ENCODE measurements at regions not wholly inside any gene's neighbourhood (a gene's known extent, or its start where the extent isn't known, plus 50 kb on each side); places are given as distances from the start of the nearest gene placed in this dataset.
"Not testable (repeated sequence)": the region's sequence is repeated elsewhere in the genome, so short reads cannot be mapped to it uniquely, and the experiment has no call there.

DNA sequence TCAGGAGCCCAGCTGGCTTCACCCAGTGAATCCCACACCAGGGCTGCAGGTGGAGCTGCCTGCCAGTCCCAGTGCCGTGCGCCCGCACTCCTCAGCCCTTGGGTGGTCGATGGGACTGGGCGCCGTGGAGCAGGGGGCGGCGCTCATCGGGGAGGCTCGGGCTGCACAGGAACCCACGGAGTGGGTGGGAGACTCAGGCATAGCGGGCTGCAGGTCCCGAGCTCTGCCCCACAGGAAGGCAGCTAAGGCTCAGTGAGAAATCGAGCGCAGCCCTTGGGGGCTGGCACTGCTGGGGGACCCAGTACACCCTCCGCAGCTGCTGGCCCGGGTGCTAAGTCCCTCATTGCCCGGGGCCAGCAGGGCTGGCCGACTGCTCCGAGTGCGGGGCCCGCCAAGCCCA lies 1908.8 kb downstream of the ARAP2 start:
- not testable (repeated sequence) for H3K4me1 Mint-ChIP-seq, H3K27ac Mint-ChIP-seq

DNA sequence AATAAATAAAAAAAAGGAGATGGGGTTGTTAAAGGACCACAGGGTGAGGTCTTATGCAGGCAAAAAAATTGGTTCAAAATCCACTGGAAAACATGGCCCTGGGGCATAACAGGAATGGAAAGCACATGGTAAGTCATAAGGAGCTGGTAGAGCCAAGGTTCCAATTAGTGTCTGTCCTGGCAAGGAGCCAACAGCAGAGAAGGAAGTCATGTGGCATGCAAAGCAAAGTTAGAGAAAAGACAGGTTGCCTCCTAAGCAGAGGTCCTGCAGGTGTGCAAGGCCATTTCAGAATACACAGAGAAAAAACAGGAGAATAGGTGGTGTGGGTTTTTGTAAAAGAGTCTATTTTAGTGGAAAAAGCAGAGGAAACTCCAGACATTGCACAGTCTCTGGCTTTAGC lies 1881.7 kb downstream of the ARAP2 start:
- Mint-ChIP-seq H3K27me3 (no peaks in the 10 kb centered on the region), H3K4me3 (no peak overlapping the region), H3K36me3 (ENCODE audit: low read depth) (no peaks in the 10 kb centered on the region), H3K9me3 (ENCODE audit: low read depth) (peaks cover 6% of the 10 kb centered on the region), H3K27ac (no peak overlapping the region), H3K4me1 (no peaks in the 10 kb centered on the region)
- ATAC-seq (no peak), DNase-seq (no peak)
- ChIA-PET CTCF (no interaction called here), POLR2A (no interaction called here)
- intact Hi-C loops (cut with DNase I, micrococcal nuclease), result no loop called here

More for the DNA sequence above, 1908.8 kb downstream of the ARAP2 start:
- H3K27me3 Mint-ChIP-seq; H3K4me3 Mint-ChIP-seq; intact Hi-C loops (cut with DNase I, micrococcal nuclease); CTCF ChIA-PET; POLR2A ChIA-PET; ATAC-seq; DNase-seq; H3K36me3 Mint-ChIP-seq (ENCODE audit: low read depth); H3K9me3 Mint-ChIP-seq (ENCODE audit: low read depth): not testable (repeated sequence)

DNA sequence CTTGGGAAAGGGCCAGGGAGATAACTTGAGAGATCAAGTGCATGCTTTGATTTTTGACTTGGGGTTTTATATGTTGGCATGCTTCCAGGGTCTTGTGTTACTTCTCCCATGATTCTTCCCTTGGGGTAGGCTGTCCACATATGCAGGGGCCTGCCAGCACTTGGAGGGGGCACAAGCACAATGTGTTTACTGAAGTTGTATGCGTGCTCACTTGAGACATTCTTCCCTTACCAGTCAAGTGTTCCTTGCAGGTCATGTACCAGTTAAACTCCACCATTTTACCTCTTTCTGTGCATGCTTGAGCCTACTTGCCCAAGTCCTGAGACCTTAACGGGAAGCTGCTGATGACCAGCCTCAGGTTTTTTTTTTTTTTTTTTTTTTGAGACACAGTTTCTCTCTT lies 1880.5 kb downstream of the ARAP2 start:
- no peak for ATAC-seq

DNA sequence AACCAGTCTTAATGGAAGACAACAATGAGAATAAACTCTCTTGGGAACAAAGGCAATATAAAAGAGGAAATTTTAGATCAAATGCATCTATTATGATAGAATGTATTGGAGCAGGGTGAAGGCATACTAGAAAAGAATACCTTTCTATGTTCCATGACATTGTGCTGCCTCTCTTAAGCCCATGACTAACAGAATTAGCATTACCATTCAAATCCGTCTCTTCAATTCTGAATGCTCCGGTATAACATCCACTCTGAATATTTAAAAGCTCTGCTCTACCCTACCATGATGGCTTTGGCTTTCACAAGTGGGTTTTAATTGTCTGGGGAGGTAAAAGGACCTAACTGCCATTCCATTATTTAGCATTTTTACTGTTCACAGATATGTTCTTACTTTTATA lies 1878.4 kb downstream of the ARAP2 start:
- POLR2A ChIA-PET, result no interaction called here
- intact Hi-C loops (cut with DNase I, micrococcal nuclease), result no loop called here
- CTCF ChIA-PET, result interaction anchor here (0.6 kb wide), 1 partner anchor 1535 kb away, joined by 3 read pairs; no protein-coding TSS in a partner anchor
- Mint-ChIP-seq H3K27me3 (no peaks in the 10 kb centered on the region), H3K4me1 (no peaks in the 10 kb centered on the region), H3K9me3 (ENCODE audit: low read depth) (peaks cover 9% of the 10 kb centered on the region), H3K27ac (no peak overlapping the region), H3K36me3 (ENCODE audit: low read depth) (no peaks in the 10 kb centered on the region), H3K4me3 (no peak overlapping the region)
- DNase-seq (no peak), ATAC-seq (no peak)

More for the DNA sequence above, 1880.5 kb downstream of the ARAP2 start:
- H3K9me3 Mint-ChIP-seq (ENCODE audit: low read depth), result peaks cover 7% of the 10 kb centered on the region
- no peaks in the 10 kb centered on the region for H3K27me3 Mint-ChIP-seq
- no peaks in the 10 kb centered on the region for H3K36me3 Mint-ChIP-seq (ENCODE audit: low read depth)
- ChIA-PET POLR2A (no interaction called here), CTCF (no interaction called here)
- no peak overlapping the region for H3K4me3 Mint-ChIP-seq
- intact Hi-C loops (cut with DNase I, micrococcal nuclease), result no loop called here
- no peak overlapping the region for H3K27ac Mint-ChIP-seq
- no peak for DNase-seq
- H3K4me1 Mint-ChIP-seq, result no peaks in the 10 kb centered on the region

DNA sequence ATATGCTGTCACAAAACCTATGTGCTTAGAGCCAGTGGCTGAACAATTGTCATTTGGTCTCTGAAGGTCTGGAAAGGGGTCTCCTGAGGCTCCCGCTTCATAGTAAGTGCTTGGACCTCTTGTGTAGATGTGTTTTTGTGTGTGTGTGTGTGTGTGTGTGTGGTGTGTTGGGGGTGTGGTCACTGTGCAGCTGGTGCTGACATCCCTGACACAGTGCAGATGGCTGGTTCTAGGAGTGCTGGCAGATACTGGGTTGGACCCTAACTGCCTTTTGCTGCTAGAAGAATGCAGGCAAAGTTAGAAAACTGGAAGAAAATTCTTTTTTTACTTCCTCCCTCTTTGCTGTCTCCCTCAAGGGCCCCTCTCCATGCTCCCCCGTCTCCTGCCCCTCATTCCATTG lies 1872.6 kb downstream of the ARAP2 start:
- H3K27ac Mint-ChIP-seq, result no peak overlapping the region
- peaks cover 6% of the 10 kb centered on the region for H3K9me3 Mint-ChIP-seq (ENCODE audit: low read depth)
- ATAC-seq (no peak), DNase-seq (no peak)
- ChIA-PET POLR2A (no interaction called here), CTCF (no interaction called here)
- intact Hi-C loops (cut with DNase I, micrococcal nuclease), result no loop called here
- no peak overlapping the region for H3K4me3 Mint-ChIP-seq
- no peaks in the 10 kb centered on the region for H3K27me3 Mint-ChIP-seq
- H3K36me3 Mint-ChIP-seq (ENCODE audit: low read depth), result no peaks in the 10 kb centered on the region
- H3K4me1 Mint-ChIP-seq, result no peaks in the 10 kb centered on the region

DNA sequence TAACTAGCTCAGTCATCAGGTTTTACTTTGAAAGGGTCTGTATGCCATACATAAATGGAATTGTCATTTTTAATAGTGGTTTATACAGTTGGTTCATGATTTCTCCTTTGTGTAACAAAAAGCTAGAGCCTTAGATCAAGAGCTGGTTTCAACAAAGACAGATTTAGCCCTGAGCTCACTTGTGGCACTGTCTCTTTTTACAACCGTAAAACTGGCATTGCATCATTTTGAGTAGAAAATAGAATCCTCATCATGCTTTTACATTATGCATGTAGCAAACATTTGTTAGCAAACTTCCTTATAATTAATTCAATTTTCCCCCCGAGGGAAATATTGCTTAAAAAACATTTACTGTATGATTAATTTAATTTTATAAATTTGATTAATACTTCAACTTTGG lies 1871.5 kb downstream of the ARAP2 start:
- intact Hi-C loops (cut with DNase I, micrococcal nuclease), result no loop called here
- CTCF ChIA-PET, result no interaction called here
- no peaks in the 10 kb centered on the region for H3K36me3 Mint-ChIP-seq (ENCODE audit: low read depth)
- POLR2A ChIA-PET, result no interaction called here
- no peak for DNase-seq
- no peak for ATAC-seq
- peaks cover 6% of the 10 kb centered on the region for H3K9me3 Mint-ChIP-seq (ENCODE audit: low read depth)
- H3K4me3 Mint-ChIP-seq, result no peak overlapping the region
- no peaks in the 10 kb centered on the region for H3K4me1 Mint-ChIP-seq
- no peaks in the 10 kb centered on the region for H3K27me3 Mint-ChIP-seq
- H3K27ac Mint-ChIP-seq, result no peak overlapping the region

DNA sequence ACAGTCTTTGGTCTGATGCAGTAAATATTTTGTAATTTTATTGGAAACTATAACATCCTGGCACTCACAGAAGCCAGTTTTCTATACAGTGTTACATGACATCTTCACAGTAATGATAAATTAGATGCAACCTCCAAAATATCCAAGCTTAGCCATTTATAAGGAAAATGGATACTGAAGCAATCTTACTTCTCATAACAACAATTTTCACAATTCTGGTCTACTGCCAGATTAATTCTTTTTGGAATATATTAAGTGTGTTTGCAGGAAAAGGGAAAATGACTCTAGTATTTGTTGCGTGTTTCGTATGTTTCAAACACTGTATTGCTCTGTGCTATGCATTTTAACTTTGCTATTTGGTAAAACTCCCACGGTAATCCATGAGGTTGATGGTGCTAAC lies 1870.9 kb downstream of the ARAP2 start:
- intact Hi-C loops (cut with DNase I, micrococcal nuclease), result no loop called here
- Mint-ChIP-seq H3K9me3 (ENCODE audit: low read depth) (peaks cover 5% of the 10 kb centered on the region), H3K27ac (no peak overlapping the region), H3K4me1 (no peaks in the 10 kb centered on the region), H3K4me3 (no peak overlapping the region), H3K27me3 (no peaks in the 10 kb centered on the region), H3K36me3 (ENCODE audit: low read depth) (no peaks in the 10 kb centered on the region)
- DNase-seq, result no peak
- CTCF ChIA-PET, result no interaction called here
- no peak for ATAC-seq
- POLR2A ChIA-PET, result no interaction called here

DNA sequence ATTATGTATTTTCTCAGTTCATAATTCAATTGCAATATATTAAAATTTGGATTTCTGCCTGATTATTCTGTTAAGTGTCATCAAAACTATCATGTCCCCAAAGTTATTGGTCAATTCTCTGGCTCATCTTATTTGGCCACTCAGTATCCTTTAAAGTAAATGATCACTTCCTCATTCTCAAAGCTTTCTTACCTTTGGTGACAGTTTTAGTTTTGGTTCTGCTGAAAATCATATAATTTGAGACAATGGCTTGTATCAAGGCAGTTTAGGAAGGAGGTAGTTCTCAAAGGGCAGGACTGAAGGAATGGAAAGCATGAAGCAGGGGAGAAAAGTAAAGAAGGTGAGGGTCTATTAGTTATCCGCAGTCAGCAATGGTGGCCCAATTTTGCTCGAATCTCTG lies 1832.1 kb downstream of the ARAP2 start:
- CTCF ChIA-PET, result no interaction called here
- Mint-ChIP-seq H3K27ac (no peak overlapping the region), H3K36me3 (ENCODE audit: low read depth) (no peaks in the 10 kb centered on the region), H3K9me3 (ENCODE audit: low read depth) (peaks cover 25% of the 10 kb centered on the region), H3K4me1 (no peaks in the 10 kb centered on the region), H3K27me3 (no peaks in the 10 kb centered on the region), H3K4me3 (no peak overlapping the region)
- ATAC-seq (no peak), DNase-seq (no peak)
- intact Hi-C loops (cut with DNase I, micrococcal nuclease), result no loop called here
- POLR2A ChIA-PET, result no interaction called here

DNA sequence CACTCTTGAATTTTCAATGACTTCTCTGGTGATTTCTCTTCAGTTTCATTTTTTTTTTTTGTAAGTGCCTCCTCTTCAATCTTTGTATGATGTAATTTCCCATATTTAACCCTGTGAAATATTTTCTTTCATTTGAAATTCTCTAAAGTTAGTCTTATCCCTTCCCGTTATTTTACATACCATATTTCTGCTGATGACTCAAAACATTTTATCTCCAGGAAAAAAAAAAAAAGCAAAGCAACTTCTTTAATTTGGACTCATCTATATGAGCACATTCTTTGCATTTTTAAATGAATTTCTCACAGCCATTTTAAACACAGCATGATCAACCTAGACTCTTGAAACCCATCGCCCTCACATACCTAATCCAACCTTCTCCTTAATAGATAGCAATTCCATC lies 1831.4 kb downstream of the ARAP2 start:
- no peak for DNase-seq
- no peak for ATAC-seq
- no peak overlapping the region for H3K4me3 Mint-ChIP-seq
- no peaks in the 10 kb centered on the region for H3K4me1 Mint-ChIP-seq
- POLR2A ChIA-PET, result no interaction called here
- CTCF ChIA-PET, result no interaction called here
- H3K27me3 Mint-ChIP-seq, result no peaks in the 10 kb centered on the region
- no peaks in the 10 kb centered on the region for H3K36me3 Mint-ChIP-seq (ENCODE audit: low read depth)
- H3K9me3 Mint-ChIP-seq (ENCODE audit: low read depth), result peaks cover 23% of the 10 kb centered on the region
- intact Hi-C loops (cut with DNase I, micrococcal nuclease), result no loop called here
- no peak overlapping the region for H3K27ac Mint-ChIP-seq

DNA sequence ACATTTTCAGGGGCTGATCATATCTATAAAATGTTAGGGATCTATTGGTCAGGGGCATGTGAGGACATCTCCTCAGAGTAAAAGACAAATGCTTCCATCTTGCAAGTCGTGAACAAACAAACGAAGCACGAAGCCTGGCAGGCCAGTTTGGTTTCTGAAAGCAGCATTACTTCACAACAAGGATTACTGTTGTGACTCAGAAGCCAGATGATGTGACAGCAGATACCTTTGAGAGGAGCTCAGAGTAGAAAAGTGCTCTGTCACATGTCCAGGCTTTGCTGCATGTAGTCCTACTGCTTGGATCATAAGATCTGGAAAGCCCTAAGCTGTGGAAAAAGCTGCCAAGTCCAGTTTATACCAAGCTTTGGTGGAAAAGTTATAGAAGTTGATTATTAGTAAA lies 1827.2 kb downstream of the ARAP2 start:
- CTCF ChIA-PET, result no interaction called here
- no peak for ATAC-seq
- Mint-ChIP-seq H3K27me3 (no peaks in the 10 kb centered on the region), H3K4me3 (no peak overlapping the region), H3K36me3 (ENCODE audit: low read depth) (no peaks in the 10 kb centered on the region), H3K9me3 (ENCODE audit: low read depth) (peaks cover 13% of the 10 kb centered on the region), H3K27ac (no peak overlapping the region), H3K4me1 (no peaks in the 10 kb centered on the region)
- DNase-seq, result no peak
- intact Hi-C loops (cut with DNase I, micrococcal nuclease), result no loop called here
- POLR2A ChIA-PET, result no interaction called here

DNA sequence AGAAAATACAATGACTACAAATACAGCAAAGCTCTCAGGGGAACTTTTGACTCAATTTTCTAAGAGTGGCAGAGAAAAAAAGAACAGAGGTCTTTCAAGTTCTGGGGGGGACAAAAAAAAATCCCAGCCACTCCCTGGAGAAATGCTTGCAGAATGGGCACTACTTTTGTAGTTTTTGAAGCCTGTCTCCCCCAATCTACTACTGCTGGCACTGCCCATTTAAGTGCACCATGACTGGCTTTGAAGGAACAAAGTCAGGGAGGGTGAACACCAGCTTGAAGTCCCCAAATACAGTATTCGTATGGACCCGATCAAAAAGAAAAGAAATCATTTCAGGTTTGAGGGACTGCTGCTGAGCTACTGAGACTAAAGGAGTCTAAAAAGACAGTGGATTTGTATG lies 1824.4 kb downstream of the ARAP2 start:
- Mint-ChIP-seq H3K9me3 (ENCODE audit: low read depth) (peaks cover 4% of the 10 kb centered on the region), H3K4me1 (no peaks in the 10 kb centered on the region), H3K27me3 (no peaks in the 10 kb centered on the region), H3K36me3 (ENCODE audit: low read depth) (no peaks in the 10 kb centered on the region), H3K4me3 (no peak overlapping the region), H3K27ac (no peak overlapping the region)
- ATAC-seq, result no peak
- no peak for DNase-seq
- intact Hi-C loops (cut with DNase I, micrococcal nuclease), result no loop called here
- CTCF ChIA-PET, result no interaction called here
- POLR2A ChIA-PET, result interaction anchor here (0.7 kb wide), 1 partner anchor 95 kb away, joined by 6 read pairs; no protein-coding TSS in a partner anchor

DNA sequence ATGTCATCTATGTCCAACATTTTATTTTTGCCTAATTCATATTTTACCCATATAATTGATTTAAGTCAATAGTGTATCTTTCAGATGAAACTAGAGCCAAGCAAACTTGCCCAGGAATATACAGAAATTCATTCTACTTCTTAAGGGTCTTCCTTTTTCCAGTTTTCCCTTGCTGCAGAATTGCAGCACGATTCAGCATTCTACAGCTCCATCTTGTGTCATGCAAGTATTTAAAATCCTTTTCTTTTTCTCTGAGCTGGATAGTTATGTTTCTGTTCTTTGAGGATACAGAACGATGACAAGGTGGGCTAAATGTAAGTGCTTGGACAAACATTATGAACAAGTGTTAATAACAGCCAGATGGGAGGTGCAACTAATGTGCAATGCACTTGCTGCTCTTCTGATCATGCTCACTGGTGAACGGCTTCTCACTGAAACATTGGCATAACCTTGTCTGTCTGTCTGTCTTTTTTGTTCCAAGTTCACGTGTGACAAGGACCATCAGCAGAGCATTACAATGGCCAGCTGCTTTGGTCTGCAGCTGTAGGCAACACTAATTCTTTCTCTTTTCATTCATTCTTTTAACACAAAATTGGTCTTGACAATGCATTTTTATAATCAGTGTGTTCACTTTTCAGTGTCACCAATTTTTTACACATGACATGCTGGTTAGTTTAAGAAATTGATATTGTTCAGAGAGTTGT lies 1821.7 kb downstream of the ARAP2 start:
- no peak for DNase-seq
- H3K4me3 Mint-ChIP-seq, result no peak overlapping the region
- H3K27ac Mint-ChIP-seq, result no peak overlapping the region
- no peak for ATAC-seq
- peaks cover 4% of the 10 kb centered on the region for H3K9me3 Mint-ChIP-seq (ENCODE audit: low read depth)
- intact Hi-C loops (cut with DNase I, micrococcal nuclease), result no loop called here
- H3K36me3 Mint-ChIP-seq (ENCODE audit: low read depth), result no peaks in the 10 kb centered on the region
- ChIA-PET POLR2A (no interaction called here), CTCF (no interaction called here)
- H3K4me1 Mint-ChIP-seq, result no peaks in the 10 kb centered on the region
- H3K27me3 Mint-ChIP-seq, result no peaks in the 10 kb centered on the region

DNA sequence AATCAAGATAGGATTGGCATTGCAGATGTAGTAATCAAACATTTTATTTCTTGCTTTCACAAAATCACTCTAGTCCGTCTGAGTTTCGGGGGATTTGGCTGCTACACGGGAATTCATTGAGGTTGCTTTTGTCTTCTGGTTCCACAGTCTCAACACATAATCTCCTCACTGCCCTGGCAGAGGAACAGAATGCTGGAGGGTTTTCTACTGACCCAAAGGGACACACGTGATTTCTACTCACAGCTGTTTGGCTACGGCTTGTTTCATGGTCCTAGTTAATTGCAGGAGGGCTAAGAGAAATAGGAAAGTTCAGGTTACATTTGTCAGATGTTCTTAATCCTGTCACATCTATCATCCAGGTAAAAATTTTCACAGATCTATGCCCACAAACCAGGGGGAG lies 1811.6 kb downstream of the ARAP2 start:
- ATAC-seq (no peak), DNase-seq (no peak)
- Mint-ChIP-seq H3K9me3 (ENCODE audit: low read depth) (peaks cover 4% of the 10 kb centered on the region), H3K27me3 (no peaks in the 10 kb centered on the region), H3K4me3 (no peak overlapping the region), H3K4me1 (no peaks in the 10 kb centered on the region), H3K36me3 (ENCODE audit: low read depth) (no peaks in the 10 kb centered on the region), H3K27ac (no peak overlapping the region)
- POLR2A ChIA-PET, result no interaction called here
- intact Hi-C loops (cut with DNase I, micrococcal nuclease), result no loop called here
- CTCF ChIA-PET, result no interaction called here
